Bronchial epithelial cell (primary cell): ENCODE measurements at regions not wholly inside any gene's neighbourhood (a gene's known extent, or its start where the extent isn't known, plus 50 kb on each side); places are given as distances from the start of the nearest gene placed in this dataset.
A peak's percentile ranks its signal among the peaks of the same experiment; 100 is the strongest.

Experiments used
- DNase-seq: peaks from one replicate; pipeline ENCODE4 v3.0.0-alpha.2; 2010; ENCODE audit warnings: low read depth
- FAIRE-seq: peaks from 2 replicates; lab custom pipeline; 2011; peaks lifted over from hg19 to GRCh38; lab: Jason Lieb, UNC
- H3K27me3 ChIP-seq: 2 replicates; pipeline ENCODE4 v1.5.1; 2011; ENCODE audit warnings: low read length; ENCODE audit not compliant: control insufficient read depth, insufficient read depth
- H3K36me3 ChIP-seq: 2 replicates; pipeline ENCODE4 v1.5.1; 2011; ENCODE audit warnings: low read length; ENCODE audit not compliant: control insufficient read depth, insufficient read depth
- H3K4me3 ChIP-seq: 2 replicates; pipeline ENCODE4 v1.5.1; 2011; ENCODE audit warnings: mild to moderate bottlenecking, low read depth, low read length, control low read depth
- TF ChIP-seq, protein P1 (sequence below): IDR thresholded peaks from 2 replicates; pipeline ENCODE4 v1.5.1; 2011; ENCODE audit warnings: mild to moderate bottlenecking, moderate library complexity, low read length, control low read depth, inconsistent platforms; ENCODE audit not compliant: insufficient read depth, severe bottlenecking

DNA sequence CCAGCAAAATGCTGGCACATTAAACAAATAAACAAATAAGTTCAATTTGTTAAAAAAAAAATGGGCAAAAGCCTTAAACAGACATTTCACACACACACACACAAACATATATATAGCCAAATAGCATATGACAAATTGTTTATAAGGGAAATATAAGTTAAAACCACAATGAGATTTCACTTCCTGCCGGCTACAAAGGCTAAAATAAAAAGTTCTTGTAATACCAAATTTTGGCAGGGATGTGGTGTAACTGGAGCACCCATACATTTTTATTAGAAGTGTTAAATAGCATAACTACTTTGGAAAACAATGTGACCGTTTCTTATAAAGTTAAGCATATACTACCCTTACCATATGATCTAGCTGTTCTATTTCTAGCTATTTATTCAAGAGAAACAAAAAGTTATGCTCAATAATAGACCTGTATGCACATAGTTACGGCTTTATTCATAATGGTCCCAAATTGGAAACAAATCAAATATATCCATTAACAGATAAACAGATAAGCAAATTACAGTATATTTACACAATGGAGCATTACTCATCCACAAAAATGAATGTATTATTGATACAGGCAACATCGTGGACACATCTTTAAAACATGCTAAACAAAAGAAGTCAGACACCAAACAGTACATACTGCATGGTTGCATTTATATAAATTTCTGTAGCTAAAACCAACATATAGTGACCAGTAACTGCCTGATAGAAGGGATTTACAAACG lies 93.9 kb downstream of the EOMES start:
- DNase-seq = peak; percentile 45

DNA sequence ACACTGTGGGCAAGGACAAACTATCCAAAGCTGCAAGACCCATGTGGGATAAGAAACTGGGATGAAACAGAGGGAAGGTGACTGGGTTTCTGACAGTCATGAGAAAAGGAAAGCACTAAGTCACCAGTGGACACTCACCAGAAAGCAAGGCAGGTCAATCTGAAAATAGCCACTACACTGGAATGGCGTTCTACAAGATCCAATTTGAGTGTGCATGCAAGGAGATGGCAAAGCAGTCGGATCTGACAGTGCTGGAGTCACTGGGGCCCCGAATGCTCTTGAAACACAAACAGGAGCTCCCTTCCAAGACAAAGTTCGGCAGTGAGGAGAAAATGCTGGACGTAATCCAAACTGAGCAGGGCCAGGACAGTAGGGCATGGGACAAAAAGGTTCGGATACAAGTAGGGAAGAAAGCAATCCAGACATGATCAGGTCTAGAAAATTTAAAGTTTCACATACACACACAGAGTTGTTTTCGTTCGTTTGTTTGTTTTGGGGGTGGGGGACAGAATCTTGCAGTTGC lies 95.5 kb downstream of the EOMES start:
- FAIRE-seq (no peak), DNase-seq (no peak)
- TF ChIP-seq, protein P1, sequence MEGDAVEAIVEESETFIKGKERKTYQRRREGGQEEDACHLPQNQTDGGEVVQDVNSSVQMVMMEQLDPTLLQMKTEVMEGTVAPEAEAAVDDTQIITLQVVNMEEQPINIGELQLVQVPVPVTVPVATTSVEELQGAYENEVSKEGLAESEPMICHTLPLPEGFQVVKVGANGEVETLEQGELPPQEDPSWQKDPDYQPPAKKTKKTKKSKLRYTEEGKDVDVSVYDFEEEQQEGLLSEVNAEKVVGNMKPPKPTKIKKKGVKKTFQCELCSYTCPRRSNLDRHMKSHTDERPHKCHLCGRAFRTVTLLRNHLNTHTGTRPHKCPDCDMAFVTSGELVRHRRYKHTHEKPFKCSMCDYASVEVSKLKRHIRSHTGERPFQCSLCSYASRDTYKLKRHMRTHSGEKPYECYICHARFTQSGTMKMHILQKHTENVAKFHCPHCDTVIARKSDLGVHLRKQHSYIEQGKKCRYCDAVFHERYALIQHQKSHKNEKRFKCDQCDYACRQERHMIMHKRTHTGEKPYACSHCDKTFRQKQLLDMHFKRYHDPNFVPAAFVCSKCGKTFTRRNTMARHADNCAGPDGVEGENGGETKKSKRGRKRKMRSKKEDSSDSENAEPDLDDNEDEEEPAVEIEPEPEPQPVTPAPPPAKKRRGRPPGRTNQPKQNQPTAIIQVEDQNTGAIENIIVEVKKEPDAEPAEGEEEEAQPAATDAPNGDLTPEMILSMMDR = no peak

More for the DNA sequence above, 93.9 kb downstream of the EOMES start:
- Histone ChIP-seq H3K27me3 (no peaks in the 10 kb centered on the region), H3K4me3 (no peak overlapping the region), H3K36me3 (no peaks in the 10 kb centered on the region)
- no peak for FAIRE-seq
- TF ChIP-seq, protein P1 = no peak

DNA sequence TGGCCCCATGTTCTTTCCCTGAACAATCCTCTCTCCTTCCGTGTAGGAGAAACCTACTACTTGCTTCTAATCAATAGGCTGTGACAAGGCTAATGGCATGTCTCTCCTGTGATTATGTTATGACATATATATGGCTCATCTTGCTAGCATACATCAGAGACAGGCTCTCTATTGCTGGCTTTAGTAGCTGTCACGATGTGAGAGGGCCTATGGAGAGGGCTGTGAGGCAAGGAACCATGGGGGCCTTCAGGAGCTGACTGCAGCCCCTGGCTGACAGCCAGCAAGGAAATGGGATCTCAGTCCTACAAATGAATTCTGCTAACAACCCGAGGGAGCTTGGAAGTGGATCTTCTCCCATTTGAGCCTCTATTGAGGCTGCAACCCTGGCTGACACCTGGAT lies 96.3 kb downstream of the EOMES start:
- H3K27me3 ChIP-seq = no peaks in the 10 kb centered on the region
- no peak for FAIRE-seq
- DNase-seq = no peak
- TF ChIP-seq, protein P1 = no peak
- H3K36me3 ChIP-seq = no peaks in the 10 kb centered on the region
- H3K4me3 ChIP-seq = no peak overlapping the region

More for the DNA sequence above, 95.5 kb downstream of the EOMES start:
- no peaks in the 10 kb centered on the region for H3K36me3 ChIP-seq
- no peak overlapping the region for H3K4me3 ChIP-seq
- no peaks in the 10 kb centered on the region for H3K27me3 ChIP-seq

DNA sequence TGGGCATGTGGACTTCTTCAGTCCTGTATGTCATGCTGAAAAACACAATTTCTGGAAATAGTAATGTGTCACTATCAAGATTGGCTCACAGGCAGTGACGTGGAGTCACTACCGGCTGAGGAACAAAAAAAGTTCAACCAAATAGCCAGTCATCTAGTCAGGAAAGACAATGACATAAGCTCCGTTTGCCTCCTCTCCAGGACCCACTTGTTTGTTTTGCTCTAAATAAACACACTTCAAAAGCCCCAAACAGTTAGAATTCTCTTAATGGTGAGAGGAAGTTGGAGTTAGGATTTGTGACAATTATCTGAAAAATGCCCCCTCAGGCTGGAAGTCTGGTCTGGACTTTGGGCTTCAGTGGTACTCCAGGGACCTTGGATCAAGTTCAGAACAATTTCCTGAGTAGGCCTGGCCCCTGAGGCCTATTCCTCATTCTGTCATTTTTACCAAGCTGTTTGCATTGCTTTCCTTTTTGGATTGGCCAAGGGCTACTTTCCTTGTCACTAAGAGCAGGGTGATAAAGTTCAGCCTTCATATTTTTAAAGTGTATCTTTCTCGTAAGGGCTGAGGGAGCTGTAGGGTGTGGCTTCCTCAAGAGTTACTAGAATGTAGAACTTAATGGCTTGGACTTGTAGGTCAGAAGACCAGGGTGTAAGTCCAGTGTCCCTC lies 98.9 kb downstream of the EOMES start:
- FAIRE-seq (no peak), DNase-seq (peak; percentile 26)
- H3K36me3 ChIP-seq = no peaks in the 10 kb centered on the region
- H3K4me3 ChIP-seq = no peak overlapping the region
- H3K27me3 ChIP-seq = no peaks in the 10 kb centered on the region
- TF ChIP-seq, protein P1 = no peak

DNA sequence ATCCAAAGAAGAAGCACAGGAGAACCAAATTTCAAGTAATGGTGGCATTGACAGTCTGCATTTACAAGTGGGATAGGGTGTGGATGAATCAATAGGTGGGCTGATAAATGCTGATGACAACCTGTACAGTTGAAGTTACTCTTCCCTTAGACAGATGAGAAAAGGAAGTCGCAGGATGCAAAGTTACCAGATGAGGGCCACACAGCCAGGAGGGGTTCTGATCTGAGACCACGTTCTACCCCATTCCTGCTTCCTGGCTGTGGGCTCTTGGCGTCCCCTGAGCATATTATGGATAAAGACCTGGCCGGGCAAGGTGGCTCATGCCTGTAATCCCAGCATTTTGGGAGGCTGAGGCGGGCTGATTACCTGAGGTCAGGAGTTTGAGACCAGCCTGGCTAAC lies 104.6 kb downstream of the EOMES start:
- TF ChIP-seq, protein P1 = no peak
- Histone ChIP-seq H3K36me3 (no peaks in the 10 kb centered on the region), H3K4me3 (no peak overlapping the region), H3K27me3 (no peaks in the 10 kb centered on the region)
- FAIRE-seq (no peak), DNase-seq (no peak)
